ENCODE measurements at regions not wholly inside any gene's neighbourhood (a gene's known extent, or its start where the extent isn't known, plus 50 kb on each side); places are given as distances from the start of the nearest gene placed in this dataset.

DNA sequence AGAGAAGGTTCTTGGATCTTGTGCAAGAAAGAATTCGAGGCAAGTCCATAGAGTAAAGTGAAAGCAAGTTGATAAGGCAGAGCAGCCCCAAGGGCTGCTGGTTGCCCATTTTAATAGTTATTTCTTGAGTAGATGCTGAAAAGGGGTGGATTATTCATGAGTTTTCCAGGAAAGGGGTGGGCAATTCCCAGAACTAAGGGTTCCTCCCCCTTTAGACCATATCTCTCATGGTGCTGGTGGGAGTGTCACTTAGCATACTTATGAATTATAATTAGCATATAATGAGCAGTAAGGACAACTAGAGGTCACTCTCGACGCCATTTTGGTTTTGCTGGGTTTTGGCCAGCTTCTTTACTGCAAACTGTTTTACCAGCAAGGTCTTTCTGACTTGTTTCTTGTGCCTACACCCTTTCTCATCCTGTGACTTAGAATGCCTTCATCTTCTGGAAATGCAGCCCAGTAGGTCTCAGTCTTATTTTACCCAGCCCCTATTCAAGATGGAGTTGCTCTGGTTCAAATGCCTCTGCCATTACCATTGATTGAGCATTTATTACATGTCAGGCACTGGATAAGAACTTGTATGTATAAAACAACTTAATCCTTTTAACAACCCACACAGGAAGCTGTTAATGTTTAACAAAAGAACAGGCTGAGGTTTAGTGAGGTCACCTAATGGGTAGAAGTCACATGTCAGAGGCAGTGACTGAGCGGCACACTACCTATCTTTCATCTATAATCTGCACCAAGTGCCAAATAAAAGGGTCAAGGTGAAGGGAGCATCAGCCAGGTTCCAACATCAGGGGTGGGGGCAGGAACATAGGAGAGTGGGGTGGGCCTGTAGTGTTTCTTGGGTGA lies 250.9 kb downstream of the ICOS start:
- TF ChIP-seq CTCF (IDR thresholded peaks at IDR 0.05; ENCODE audit: insufficient read depth, low read depth, low read length) (no peak), EZH2 (IDR thresholded peaks at IDR 0.05; ENCODE audit: insufficient read depth, low read length) (no peak)
